ENCODE measurements at regions not wholly inside any gene's neighbourhood (a gene's known extent, or its start where the extent isn't known, plus 50 kb on each side); places are given as distances from the start of the nearest gene placed in this dataset.

DNA sequence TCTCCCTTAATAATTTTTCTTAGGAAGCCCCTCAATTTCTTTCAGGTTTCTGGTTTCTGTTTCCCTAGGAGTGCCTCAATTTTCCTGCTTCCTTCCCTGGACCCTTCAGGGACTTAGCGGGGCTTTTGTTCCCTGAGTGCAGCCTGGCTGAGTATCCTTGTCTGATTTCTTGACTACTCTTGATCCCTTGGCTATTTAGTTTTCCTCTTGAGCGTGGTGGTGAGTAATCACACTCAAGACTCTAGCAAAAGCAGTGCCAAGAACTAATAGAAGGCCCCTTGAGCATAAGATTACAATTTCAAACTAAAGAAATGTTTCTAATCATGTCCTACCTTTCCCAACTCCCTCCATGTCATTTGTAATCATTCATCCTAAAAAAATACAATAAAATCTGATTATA is 94.3 kb upstream of the C3orf80 start:
- TF ChIP-seq, protein P1, sequence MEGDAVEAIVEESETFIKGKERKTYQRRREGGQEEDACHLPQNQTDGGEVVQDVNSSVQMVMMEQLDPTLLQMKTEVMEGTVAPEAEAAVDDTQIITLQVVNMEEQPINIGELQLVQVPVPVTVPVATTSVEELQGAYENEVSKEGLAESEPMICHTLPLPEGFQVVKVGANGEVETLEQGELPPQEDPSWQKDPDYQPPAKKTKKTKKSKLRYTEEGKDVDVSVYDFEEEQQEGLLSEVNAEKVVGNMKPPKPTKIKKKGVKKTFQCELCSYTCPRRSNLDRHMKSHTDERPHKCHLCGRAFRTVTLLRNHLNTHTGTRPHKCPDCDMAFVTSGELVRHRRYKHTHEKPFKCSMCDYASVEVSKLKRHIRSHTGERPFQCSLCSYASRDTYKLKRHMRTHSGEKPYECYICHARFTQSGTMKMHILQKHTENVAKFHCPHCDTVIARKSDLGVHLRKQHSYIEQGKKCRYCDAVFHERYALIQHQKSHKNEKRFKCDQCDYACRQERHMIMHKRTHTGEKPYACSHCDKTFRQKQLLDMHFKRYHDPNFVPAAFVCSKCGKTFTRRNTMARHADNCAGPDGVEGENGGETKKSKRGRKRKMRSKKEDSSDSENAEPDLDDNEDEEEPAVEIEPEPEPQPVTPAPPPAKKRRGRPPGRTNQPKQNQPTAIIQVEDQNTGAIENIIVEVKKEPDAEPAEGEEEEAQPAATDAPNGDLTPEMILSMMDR (IDR thresholded peaks at IDR 0.05; ENCODE audit: unreplicated experiment): no peak
- H3K9me3 Mint-ChIP-seq (ENCODE audit: unreplicated experiment): no peaks in the 10 kb centered on the region
- H3K4me3 Mint-ChIP-seq (ENCODE audit: unreplicated experiment): no peak overlapping the region
- DNase-seq (ENCODE audit: low spot score): no peak
- no peaks in the 10 kb centered on the region for H3K36me3 Mint-ChIP-seq (ENCODE audit: low read depth, unreplicated experiment)
- no peak overlapping the region for H3K27ac Mint-ChIP-seq (ENCODE audit: unreplicated experiment)
- peaks cover 2% of the 10 kb centered on the region for H3K27me3 Mint-ChIP-seq (ENCODE audit: unreplicated experiment)
- H3K4me1 Mint-ChIP-seq (ENCODE audit: unreplicated experiment): peaks cover 2% of the 10 kb centered on the region

DNA sequence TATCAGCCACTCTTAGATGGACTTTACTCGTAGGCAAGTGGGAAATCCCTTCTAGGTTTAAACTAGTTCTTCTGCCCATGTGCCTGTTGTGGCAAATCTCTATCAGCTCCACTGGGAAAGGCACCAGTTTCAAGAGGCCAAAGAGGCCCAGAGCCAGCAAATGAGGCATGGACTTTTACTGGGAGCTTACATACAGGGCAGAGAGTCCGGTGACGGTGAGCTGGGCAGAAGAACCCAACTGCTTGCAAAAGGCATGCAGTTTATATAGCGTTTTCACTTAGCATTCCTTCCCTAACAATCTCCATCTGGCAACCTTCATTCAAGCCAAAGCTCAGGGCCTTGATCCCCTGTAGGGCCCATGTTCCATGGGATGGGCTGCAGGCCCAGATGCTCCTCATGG is 93.0 kb upstream of the C3orf80 start:
- Mint-ChIP-seq H3K9me3 (ENCODE audit: unreplicated experiment) (no peaks in the 10 kb centered on the region), H3K27me3 (ENCODE audit: unreplicated experiment) (peaks cover 2% of the 10 kb centered on the region), H3K27ac (ENCODE audit: unreplicated experiment) (no peak overlapping the region), H3K36me3 (ENCODE audit: low read depth, unreplicated experiment) (no peaks in the 10 kb centered on the region), H3K4me3 (ENCODE audit: unreplicated experiment) (no peak overlapping the region), H3K4me1 (ENCODE audit: unreplicated experiment) (peaks cover 2% of the 10 kb centered on the region)
- DNase-seq (ENCODE audit: low spot score): no peak
- TF ChIP-seq, protein P1 (IDR thresholded peaks at IDR 0.05; ENCODE audit: unreplicated experiment): no peak

DNA sequence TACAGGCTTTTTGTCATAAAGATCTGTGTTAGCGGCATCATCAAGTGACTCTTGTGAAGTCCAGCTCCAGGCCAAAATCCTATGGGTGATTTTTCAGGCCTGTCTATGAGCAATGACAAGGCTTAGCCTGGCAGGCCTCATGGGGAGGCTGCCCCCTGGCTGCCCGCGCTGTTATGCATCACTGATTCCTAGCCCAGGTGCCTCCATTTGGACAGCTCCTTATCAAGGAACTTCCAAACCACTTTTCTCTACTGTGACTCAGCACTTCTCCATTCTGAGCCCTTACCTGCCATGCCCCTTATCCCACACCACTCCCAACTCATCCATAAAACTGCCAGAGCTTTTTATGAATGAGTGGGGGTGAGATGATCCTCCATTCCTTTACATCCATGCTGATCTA is 91.5 kb upstream of the C3orf80 start:
- Mint-ChIP-seq H3K4me3 (ENCODE audit: unreplicated experiment) (no peak overlapping the region), H3K36me3 (ENCODE audit: low read depth, unreplicated experiment) (no peaks in the 10 kb centered on the region), H3K4me1 (ENCODE audit: unreplicated experiment) (peaks cover 2% of the 10 kb centered on the region), H3K9me3 (ENCODE audit: unreplicated experiment) (no peaks in the 10 kb centered on the region), H3K27ac (ENCODE audit: unreplicated experiment) (no peak overlapping the region), H3K27me3 (ENCODE audit: unreplicated experiment) (peaks cover 2% of the 10 kb centered on the region)
- TF ChIP-seq, protein P1 (IDR thresholded peaks at IDR 0.05; ENCODE audit: unreplicated experiment): no peak
- DNase-seq (ENCODE audit: low spot score): peak; percentile 9

GRCh38 chr3:160134454-160134853 is 90.8 kb upstream of the C3orf80 start:
- peaks cover 2% of the 10 kb centered on the region for H3K4me1 Mint-ChIP-seq (ENCODE audit: unreplicated experiment)
- H3K36me3 Mint-ChIP-seq (ENCODE audit: low read depth, unreplicated experiment): no peaks in the 10 kb centered on the region
- DNase-seq (ENCODE audit: low spot score): no peak
- no peak overlapping the region for H3K27ac Mint-ChIP-seq (ENCODE audit: unreplicated experiment)
- H3K27me3 Mint-ChIP-seq (ENCODE audit: unreplicated experiment): peaks cover 2% of the 10 kb centered on the region
- H3K4me3 Mint-ChIP-seq (ENCODE audit: unreplicated experiment): no peak overlapping the region
- TF ChIP-seq, protein P1 (IDR thresholded peaks at IDR 0.05; ENCODE audit: unreplicated experiment): no peak
- H3K9me3 Mint-ChIP-seq (ENCODE audit: unreplicated experiment): no peaks in the 10 kb centered on the region

DNA sequence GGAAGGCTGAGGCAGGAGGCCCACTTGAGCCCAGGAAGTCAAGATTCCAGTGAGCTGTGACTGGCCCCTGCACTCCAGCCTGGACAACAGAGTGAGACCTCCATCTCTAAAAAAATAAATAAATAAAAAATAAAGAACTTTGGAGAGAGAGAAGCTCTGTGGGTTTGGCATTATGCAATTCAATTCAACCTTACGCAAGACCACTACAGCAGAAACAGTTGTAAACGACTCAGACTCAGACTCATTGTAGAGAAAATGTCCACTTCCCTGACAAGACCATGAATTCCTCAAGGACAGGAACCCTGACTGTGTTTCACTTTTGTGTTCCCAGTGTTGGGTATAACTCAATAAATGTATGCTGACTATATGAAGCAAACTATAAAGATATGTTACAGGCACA is 90.3 kb upstream of the C3orf80 start:
- no peaks in the 10 kb centered on the region for H3K9me3 Mint-ChIP-seq (ENCODE audit: unreplicated experiment)
- no peak for DNase-seq (ENCODE audit: low spot score)
- no peak overlapping the region for H3K4me3 Mint-ChIP-seq (ENCODE audit: unreplicated experiment)
- H3K36me3 Mint-ChIP-seq (ENCODE audit: low read depth, unreplicated experiment): no peaks in the 10 kb centered on the region
- H3K27ac Mint-ChIP-seq (ENCODE audit: unreplicated experiment): no peak overlapping the region
- TF ChIP-seq, protein P1 (IDR thresholded peaks at IDR 0.05; ENCODE audit: unreplicated experiment): no peak
- H3K4me1 Mint-ChIP-seq (ENCODE audit: unreplicated experiment): peaks cover 2% of the 10 kb centered on the region
- H3K27me3 Mint-ChIP-seq (ENCODE audit: unreplicated experiment): peaks cover 2% of the 10 kb centered on the region
